ENCODE measurements at regions not wholly inside any gene's neighbourhood (a gene's known extent, or its start where the extent isn't known, plus 50 kb on each side); places are given as distances from the start of the nearest gene placed in this dataset.

- Histone ChIP-seq H3K9ac (ENCODE audit: extremely low read depth, low read length, poor library complexity, severe bottlenecking) (no peak overlapping the region), H3K9me3 (ENCODE audit: control insufficient read depth, low read length) (no peaks in the 10 kb centered on the region), H3K27me3 (ENCODE audit: control insufficient read depth, insufficient read depth, low read length, poor library complexity, severe bottlenecking) (no peaks in the 10 kb centered on the region), H3K4me1 (ENCODE audit: control insufficient read depth, insufficient read depth, low read length) (no peaks in the 10 kb centered on the region), H3K36me3 (ENCODE audit: control insufficient read depth, insufficient read depth, low read length) (no peaks in the 10 kb centered on the region), H3K4me3 (ENCODE audit: low read length) (no peak overlapping the region), H3K27ac (ENCODE audit: low read depth, low read length) (no peak overlapping the region)
- TF ChIP-seq CTCF (conservative IDR thresholded peaks at IDR 0.05) = no peak
- Mint-ChIP-seq H3K36me3 (ENCODE audit: low read depth) (no peaks in the 10 kb centered on the region), H3K4me3 (no peak overlapping the region), H3K27me3 (ENCODE audit: insufficient read depth) (no peaks in the 10 kb centered on the region), H3K27ac (no peak overlapping the region), H3K4me1 (peaks cover 19% of the 10 kb centered on the region), H3K9me3 (no peaks in the 10 kb centered on the region)
- WGBS, 2 experiments (ENCODE audit: insufficient coverage in 1 of 2, insufficient read length in 1 of 2) = 93 to 94% methylated on average over 2 of the region's 2 CpGs
- no peak for DNase-seq
Measured at GRCh38 chr6:104595311-104595820, 264.4 kb downstream of the HACE1 start.

GRCh38 chr6:104591573-104592334 lies 268.0 kb downstream of the HACE1 start:
- H3K27ac Mint-ChIP-seq = no peak overlapping the region
- H3K27me3 ChIP-seq (ENCODE audit: control insufficient read depth, insufficient read depth, low read length, poor library complexity, severe bottlenecking) = no peaks in the 10 kb centered on the region
- H3K27me3 Mint-ChIP-seq (ENCODE audit: insufficient read depth) = no peaks in the 10 kb centered on the region
- no peak for TF ChIP-seq CTCF (conservative IDR thresholded peaks at IDR 0.05)
- H3K4me3 Mint-ChIP-seq = no peak overlapping the region
- no peak for DNase-seq
- H3K9me3 ChIP-seq (ENCODE audit: control insufficient read depth, low read length) = no peaks in the 10 kb centered on the region
- 88 to 100% methylated on average over 2 of the region's 2 CpGs for WGBS, 2 experiments (ENCODE audit: insufficient coverage in 1 of 2, insufficient read length in 1 of 2)
- no peaks in the 10 kb centered on the region for H3K4me1 ChIP-seq (ENCODE audit: control insufficient read depth, insufficient read depth, low read length)
- no peaks in the 10 kb centered on the region for H3K36me3 ChIP-seq (ENCODE audit: control insufficient read depth, insufficient read depth, low read length)
- H3K4me1 Mint-ChIP-seq = peaks cover 4% of the 10 kb centered on the region
- H3K36me3 Mint-ChIP-seq (ENCODE audit: low read depth) = no peaks in the 10 kb centered on the region
- H3K9ac ChIP-seq (ENCODE audit: extremely low read depth, low read length, poor library complexity, severe bottlenecking) = no peak overlapping the region
- no peaks in the 10 kb centered on the region for H3K9me3 Mint-ChIP-seq
- H3K4me3 ChIP-seq (ENCODE audit: low read length) = no peak overlapping the region
- peak overlapping the region; percentile 80 for H3K27ac ChIP-seq (ENCODE audit: low read depth, low read length)

- DNase-seq = no peak
- H3K27me3 Mint-ChIP-seq (ENCODE audit: insufficient read depth) = no peaks in the 10 kb centered on the region
- H3K9me3 ChIP-seq (ENCODE audit: control insufficient read depth, low read length) = no peaks in the 10 kb centered on the region
- no peaks in the 10 kb centered on the region for H3K27me3 ChIP-seq (ENCODE audit: control insufficient read depth, insufficient read depth, low read length, poor library complexity, severe bottlenecking)
- H3K4me1 Mint-ChIP-seq = peaks cover 4% of the 10 kb centered on the region
- no peak overlapping the region for H3K4me3 ChIP-seq (ENCODE audit: low read length)
- H3K9me3 Mint-ChIP-seq = no peaks in the 10 kb centered on the region
- no peaks in the 10 kb centered on the region for H3K4me1 ChIP-seq (ENCODE audit: control insufficient read depth, insufficient read depth, low read length)
- TF ChIP-seq CTCF (conservative IDR thresholded peaks at IDR 0.05) = no peak
- H3K36me3 ChIP-seq (ENCODE audit: control insufficient read depth, insufficient read depth, low read length) = no peaks in the 10 kb centered on the region
- H3K36me3 Mint-ChIP-seq (ENCODE audit: low read depth) = no peaks in the 10 kb centered on the region
- no peak overlapping the region for H3K27ac Mint-ChIP-seq
- no peak overlapping the region for H3K27ac ChIP-seq (ENCODE audit: low read depth, low read length)
- H3K4me3 Mint-ChIP-seq = no peak overlapping the region
- no peak overlapping the region for H3K9ac ChIP-seq (ENCODE audit: extremely low read depth, low read length, poor library complexity, severe bottlenecking)
Measured at GRCh38 chr6:104589940-104590339, 269.8 kb downstream of the HACE1 start.
